ENCODE measurements at regions not wholly inside any gene's neighbourhood (a gene's known extent, or its start where the extent isn't known, plus 50 kb on each side); places are given as distances from the start of the nearest gene placed in this dataset.

GRCh38 chr5:103927739-103928138 is 365.1 kb upstream of the NUDT12 start:
- Histone ChIP-seq H3K4me2 (ENCODE audit: insufficient read depth, low read length) (no peak overlapping the region), H3K27me3 (ENCODE audit: control insufficient read depth in 2 of 2, insufficient read depth in 2 of 2, low read length in 2 of 2) (no peaks in the 10 kb centered on the region), H3K27ac (ENCODE audit: insufficient read depth, low read depth, low read length) (no peak overlapping the region), H2AFZ (ENCODE audit: low read depth, low read length) (no peak overlapping the region), H3K4me3 (replicated peaks in 1 of 3; ENCODE audit: insufficient read depth in 1 of 3, low read depth in 1 of 3, low read length in 3 of 3) (no peak overlapping the region), H3K9me1 (replicated peaks; ENCODE audit: control insufficient read depth, extremely low read depth, insufficient read depth, low read length) (no peaks in the 10 kb centered on the region), H3K36me3 (ENCODE audit: control insufficient read depth in 2 of 2, extremely low read depth in 1 of 2, insufficient read depth in 2 of 2, low read length in 2 of 2) (no peaks in the 10 kb centered on the region), H4K20me1 (replicated peaks; ENCODE audit: control insufficient read depth, extremely low read depth, insufficient read depth, low read length) (no peaks in the 10 kb centered on the region), H3K9ac (replicated peaks; ENCODE audit: extremely low read depth, insufficient read depth, low read length) (no peak overlapping the region), H3K4me1 (ENCODE audit: control insufficient read depth, extremely low read depth, insufficient read depth, low read length) (no peaks in the 10 kb centered on the region), H3K9me3 (replicated peaks; ENCODE audit: control insufficient read depth, insufficient read depth, low read length) (no peaks in the 10 kb centered on the region), H3K79me2 (ENCODE audit: control insufficient read depth, insufficient read depth, low read length) (no peaks in the 10 kb centered on the region)
- BruUV-seq (replicated peaks), result no TSS peak
- no peak for FAIRE-seq
- TF ChIP-seq FOS (IDR thresholded peaks at IDR 0.05; ENCODE audit: borderline replicate concordance, insufficient read depth, low read length), result no peak
- no peak for TF ChIP-seq MAX (IDR thresholded peaks at IDR 0.05; ENCODE audit: insufficient read depth, insufficient read length)
- TF ChIP-seq EZH2 (IDR thresholded peaks at IDR 0.05; ENCODE audit: borderline replicate concordance, low read depth, low read length, severe bottlenecking), result no peak
- no peak for TF ChIP-seq POLR2AphosphoS5 (IDR thresholded peaks at IDR 0.05; ENCODE audit: insufficient read depth, low read depth, low read length)
- TF ChIP-seq POLR2A (IDR thresholded peaks at IDR 0.05; ENCODE audit: low read depth, low read length), result no peak
- no peak for TF ChIP-seq JUN (IDR thresholded peaks at IDR 0.05; ENCODE audit: borderline replicate concordance, insufficient read depth, insufficient read length, low read depth)
- TF ChIP-seq CTCF (IDR thresholded peaks at IDR 0.05; ENCODE audit: extremely low read depth in 1 of 2, insufficient read depth in 1 of 2, low read depth in 1 of 2, low read length in 2 of 2), result no peak
- TF ChIP-seq GATA2 (IDR thresholded peaks at IDR 0.05; ENCODE audit: insufficient read depth, insufficient read length, low read depth, low read length), result no peak
- no peak for TF ChIP-seq MYC (IDR thresholded peaks at IDR 0.05; ENCODE audit: low read depth, low read length)
- intact Hi-C loops (cut with micrococcal nuclease), result no loop called here
- dilution Hi-C loops (cut with MboI; ENCODE audit: extremely low pct_ligation_motif_present, low sequenced_read_pairs), result no loop called here
- CTCF ChIA-PET, result no interaction called here
- POLR2A ChIA-PET, result no interaction called here
- DNase-seq (ENCODE audit: low read depth, low spot score), result no peak

All from endothelial cell of umbilical vein (primary cell).